ENCODE measurements at regions not wholly inside any gene's neighbourhood (a gene's known extent, or its start where the extent isn't known, plus 50 kb on each side); places are given as distances from the start of the nearest gene placed in this dataset.

DNA sequence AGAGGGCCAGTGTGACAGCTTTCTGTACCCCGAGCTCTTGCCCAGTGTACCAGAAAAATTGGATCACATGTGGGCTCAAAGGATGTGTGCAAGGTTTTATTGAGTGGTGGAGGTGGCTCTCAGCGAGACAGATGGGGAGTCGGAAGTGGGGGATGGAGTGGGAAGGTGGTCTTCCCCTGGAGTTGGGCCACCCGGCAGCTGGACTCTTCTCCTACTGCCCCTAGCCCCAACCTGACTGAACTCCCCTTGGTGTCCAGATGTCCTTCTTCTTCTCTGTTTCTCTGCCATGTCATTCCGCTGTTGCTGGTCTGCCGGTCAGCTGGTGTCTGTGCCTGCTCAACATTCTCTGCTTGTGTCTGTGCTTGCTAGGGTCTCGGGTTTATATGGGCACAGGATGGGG lies 217.9 kb downstream of the RRAGC start:
- TF ChIP-seq, protein P1, sequence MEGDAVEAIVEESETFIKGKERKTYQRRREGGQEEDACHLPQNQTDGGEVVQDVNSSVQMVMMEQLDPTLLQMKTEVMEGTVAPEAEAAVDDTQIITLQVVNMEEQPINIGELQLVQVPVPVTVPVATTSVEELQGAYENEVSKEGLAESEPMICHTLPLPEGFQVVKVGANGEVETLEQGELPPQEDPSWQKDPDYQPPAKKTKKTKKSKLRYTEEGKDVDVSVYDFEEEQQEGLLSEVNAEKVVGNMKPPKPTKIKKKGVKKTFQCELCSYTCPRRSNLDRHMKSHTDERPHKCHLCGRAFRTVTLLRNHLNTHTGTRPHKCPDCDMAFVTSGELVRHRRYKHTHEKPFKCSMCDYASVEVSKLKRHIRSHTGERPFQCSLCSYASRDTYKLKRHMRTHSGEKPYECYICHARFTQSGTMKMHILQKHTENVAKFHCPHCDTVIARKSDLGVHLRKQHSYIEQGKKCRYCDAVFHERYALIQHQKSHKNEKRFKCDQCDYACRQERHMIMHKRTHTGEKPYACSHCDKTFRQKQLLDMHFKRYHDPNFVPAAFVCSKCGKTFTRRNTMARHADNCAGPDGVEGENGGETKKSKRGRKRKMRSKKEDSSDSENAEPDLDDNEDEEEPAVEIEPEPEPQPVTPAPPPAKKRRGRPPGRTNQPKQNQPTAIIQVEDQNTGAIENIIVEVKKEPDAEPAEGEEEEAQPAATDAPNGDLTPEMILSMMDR (IDR thresholded peaks at IDR 0.05), result no peak
- TF ChIP-seq POLR2AphosphoS5 (IDR thresholded peaks at IDR 0.05; ENCODE audit: insufficient read depth in 1 of 2, low read depth in 1 of 2), result no peak

Measured in vagina (tissue), 2 donors.